22Rv1 (cell line): ENCODE measurements at regions not wholly inside any gene's neighbourhood (a gene's known extent, or its start where the extent isn't known, plus 50 kb on each side); places are given as distances from the start of the nearest gene placed in this dataset.

Experiments used
- CTCF ChIP-seq: fragments of 450-650 bp; IDR thresholded peaks from 2 replicates; pipeline ENCODE4 v1.5.1; 2017; ENCODE audit warnings: mild to moderate bottlenecking
- ZFX ChIP-seq: fragments of 450-650 bp; IDR thresholded peaks from 2 replicates; pipeline ENCODE4 v1.6.1; 2017; ENCODE audit warnings: antibody characterized with exemption, borderline replicate concordance

- TF ChIP-seq CTCF (no peak), ZFX (no peak)
Observed at GRCh38 chr9:25453875-25454274, 224.4 kb downstream of the TUSC1 start.
